BE2C (cell line): ENCODE measurements at regions not wholly inside any gene's neighbourhood (a gene's known extent, or its start where the extent isn't known, plus 50 kb on each side); places are given as distances from the start of the nearest gene placed in this dataset.
"Not testable (repeated sequence)": the region's sequence is repeated elsewhere in the genome, so short reads cannot be mapped to it uniquely, and the experiment has no call there.

Experiments used
- DNase-seq: peaks from one replicate; pipeline ENCODE4 v3.0.0-alpha.2; 2020
- H3K27me3 ChIP-seq: fragments of 250-450 bp; sonication (Bioruptor Pico); 2 replicates; pipeline ENCODE4 v1.5.1; 2020; ENCODE audit warnings: mild to moderate bottlenecking
- H3K36me3 ChIP-seq: fragments of 250-450 bp; sonication (Bioruptor Pico); 2 replicates; pipeline ENCODE4 v1.5.1; 2020; ENCODE audit warnings: mild to moderate bottlenecking
- H3K4me1 ChIP-seq: fragments of 250-450 bp; sonication (Bioruptor Pico); 2 replicates; pipeline ENCODE4 v1.5.1; 2020
- H3K4me3 ChIP-seq: 2 replicates; pipeline ENCODE4 v1.5.1; 2011; ENCODE audit warnings: low read depth, low read length
- H3K9me3 ChIP-seq: fragments of 250-450 bp; sonication (Bioruptor Pico); 2 replicates; pipeline ENCODE4 v1.5.1; 2020
- TF ChIP-seq, protein P1 (sequence below): IDR thresholded peaks from 2 replicates; pipeline ENCODE4 v1.5.1; 2012; ENCODE audit warnings: mild to moderate bottlenecking, low read depth, low read length

- H3K36me3 ChIP-seq: no peaks in the 10 kb centered on the region
- H3K4me1 ChIP-seq: no peaks in the 10 kb centered on the region
- no peaks in the 10 kb centered on the region for H3K9me3 ChIP-seq
- TF ChIP-seq, protein P1, sequence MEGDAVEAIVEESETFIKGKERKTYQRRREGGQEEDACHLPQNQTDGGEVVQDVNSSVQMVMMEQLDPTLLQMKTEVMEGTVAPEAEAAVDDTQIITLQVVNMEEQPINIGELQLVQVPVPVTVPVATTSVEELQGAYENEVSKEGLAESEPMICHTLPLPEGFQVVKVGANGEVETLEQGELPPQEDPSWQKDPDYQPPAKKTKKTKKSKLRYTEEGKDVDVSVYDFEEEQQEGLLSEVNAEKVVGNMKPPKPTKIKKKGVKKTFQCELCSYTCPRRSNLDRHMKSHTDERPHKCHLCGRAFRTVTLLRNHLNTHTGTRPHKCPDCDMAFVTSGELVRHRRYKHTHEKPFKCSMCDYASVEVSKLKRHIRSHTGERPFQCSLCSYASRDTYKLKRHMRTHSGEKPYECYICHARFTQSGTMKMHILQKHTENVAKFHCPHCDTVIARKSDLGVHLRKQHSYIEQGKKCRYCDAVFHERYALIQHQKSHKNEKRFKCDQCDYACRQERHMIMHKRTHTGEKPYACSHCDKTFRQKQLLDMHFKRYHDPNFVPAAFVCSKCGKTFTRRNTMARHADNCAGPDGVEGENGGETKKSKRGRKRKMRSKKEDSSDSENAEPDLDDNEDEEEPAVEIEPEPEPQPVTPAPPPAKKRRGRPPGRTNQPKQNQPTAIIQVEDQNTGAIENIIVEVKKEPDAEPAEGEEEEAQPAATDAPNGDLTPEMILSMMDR: no peak
- H3K27me3 ChIP-seq: no peaks in the 10 kb centered on the region
- H3K4me3 ChIP-seq: no peak overlapping the region
- no peak for DNase-seq
Observed at GRCh38 chr11:36738292-36738861, 140.3 kb upstream of the RAG2 start.

DNA sequence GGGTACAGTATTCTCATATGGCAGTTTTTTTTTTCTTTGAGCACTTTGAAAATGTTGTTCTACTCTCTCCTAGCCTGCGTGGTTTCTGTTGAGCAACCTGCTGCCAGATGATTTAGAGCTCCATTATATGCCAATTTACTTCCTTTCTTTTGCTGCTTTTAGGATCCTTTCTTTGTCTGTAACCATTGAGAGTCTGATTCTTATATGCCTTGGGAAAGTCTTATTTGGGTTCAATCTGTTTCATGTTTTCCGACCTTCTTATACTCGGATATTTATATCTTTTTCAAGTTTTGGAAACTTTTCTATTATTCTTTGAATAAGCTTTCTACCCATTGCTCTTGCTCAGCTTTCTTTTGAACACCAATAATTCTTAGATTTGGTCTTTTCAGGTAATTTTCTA is 138.1 kb upstream of the RAG2 start:
- TF ChIP-seq, protein P1: no peak
- H3K4me3 ChIP-seq: no peak overlapping the region
- DNase-seq: no peak

DNA sequence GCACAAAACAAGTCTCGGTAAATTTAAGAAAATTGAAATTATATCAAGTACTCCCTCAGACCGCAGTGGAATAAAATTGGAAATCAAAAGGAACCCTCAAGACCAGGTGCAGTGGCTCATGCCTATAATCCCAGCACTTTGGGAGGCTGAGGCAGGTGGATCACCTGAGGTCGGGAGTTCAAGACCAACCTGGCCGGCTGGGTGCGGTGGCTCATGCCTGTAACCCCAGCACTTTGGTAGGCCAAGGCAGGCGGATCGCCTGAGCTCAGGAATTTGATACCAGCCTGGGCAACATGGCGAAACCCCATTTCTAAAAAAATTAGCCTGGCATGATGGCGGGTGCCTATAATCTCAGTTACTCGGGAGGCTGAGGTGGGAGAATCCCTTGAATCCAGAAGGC is 135.7 kb upstream of the RAG2 start:
- not testable (repeated sequence) for H3K4me1 ChIP-seq, H3K27me3 ChIP-seq, H3K36me3 ChIP-seq, H3K9me3 ChIP-seq, H3K4me3 ChIP-seq, DNase-seq

More for the DNA sequence above, 138.1 kb upstream of the RAG2 start:
- no peaks in the 10 kb centered on the region for H3K36me3 ChIP-seq
- H3K27me3 ChIP-seq: no peaks in the 10 kb centered on the region
- no peaks in the 10 kb centered on the region for H3K4me1 ChIP-seq
- H3K9me3 ChIP-seq: no peaks in the 10 kb centered on the region

- no peaks in the 10 kb centered on the region for H3K4me1 ChIP-seq
- no peak overlapping the region for H3K4me3 ChIP-seq
- H3K9me3 ChIP-seq: no peaks in the 10 kb centered on the region
- DNase-seq: no peak
- TF ChIP-seq, protein P1: no peak
- H3K27me3 ChIP-seq: no peaks in the 10 kb centered on the region
- no peaks in the 10 kb centered on the region for H3K36me3 ChIP-seq
Observed at GRCh38 chr11:36730761-36731160, 132.7 kb upstream of the RAG2 start.

DNA sequence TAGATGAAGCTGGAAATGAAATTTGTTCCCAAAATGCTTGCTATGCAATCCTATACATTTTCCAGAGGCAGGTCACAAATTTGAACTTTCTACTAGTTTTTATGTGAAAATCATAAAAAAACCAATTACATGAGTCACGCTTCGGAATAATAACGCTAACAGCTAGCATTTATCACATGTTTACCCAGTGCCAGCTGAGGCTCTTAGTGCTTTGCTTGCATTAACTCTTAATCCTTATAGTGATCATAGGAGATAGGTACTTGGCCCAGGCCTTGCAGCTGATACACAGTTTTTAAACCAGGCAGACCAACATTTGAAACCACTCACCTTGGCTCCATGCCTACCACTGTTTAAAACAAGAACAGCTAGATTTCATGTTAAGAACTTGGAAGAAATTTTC is 131.8 kb upstream of the RAG2 start:
- H3K27me3 ChIP-seq: no peaks in the 10 kb centered on the region
- no peaks in the 10 kb centered on the region for H3K36me3 ChIP-seq
- no peaks in the 10 kb centered on the region for H3K4me1 ChIP-seq
- H3K4me3 ChIP-seq: no peak overlapping the region
- TF ChIP-seq, protein P1: no peak
- H3K9me3 ChIP-seq: no peaks in the 10 kb centered on the region
- no peak for DNase-seq

GRCh38 chr11:36726420-36726819 is 128.4 kb upstream of the RAG2 start:
- H3K4me3 ChIP-seq: no peak overlapping the region
- no peaks in the 10 kb centered on the region for H3K27me3 ChIP-seq
- no peaks in the 10 kb centered on the region for H3K4me1 ChIP-seq
- no peaks in the 10 kb centered on the region for H3K36me3 ChIP-seq
- no peak for DNase-seq
- no peaks in the 10 kb centered on the region for H3K9me3 ChIP-seq
- TF ChIP-seq, protein P1: no peak
